ENCODE measurements at regions not wholly inside any gene's neighbourhood (a gene's known extent, or its start where the extent isn't known, plus 50 kb on each side); places are given as distances from the start of the nearest gene placed in this dataset.
A peak's percentile ranks its signal among the peaks of the same experiment; 100 is the strongest.

GRCh38 chr5:173538654-173539053, 77.8 kb downstream of the BOD1 start:
- H3K4me1 Mint-ChIP-seq (ENCODE audit: unreplicated experiment): peaks cover 16% of the 10 kb centered on the region

GRCh38 chr5:173538018-173538417, 78.4 kb downstream of the BOD1 start:
- Mint-ChIP-seq H3K27me3 (ENCODE audit: unreplicated experiment) (no peaks in the 10 kb centered on the region), H3K27ac (ENCODE audit: unreplicated experiment) (no peak overlapping the region), H3K4me1 (ENCODE audit: unreplicated experiment) (peaks cover 21% of the 10 kb centered on the region), H3K36me3 (ENCODE audit: unreplicated experiment) (no peaks in the 10 kb centered on the region), H3K9me3 (ENCODE audit: unreplicated experiment) (peaks cover 3% of the 10 kb centered on the region), H3K4me3 (ENCODE audit: unreplicated experiment) (no peak overlapping the region)
- DNase-seq (ENCODE audit: extremely low spot score, unreplicated experiment): no peak
- no peak for TF ChIP-seq CTCF (IDR thresholded peaks at IDR 0.05)

More at GRCh38 chr5:173538654-173539053, 77.8 kb downstream of the BOD1 start:
- no peak for DNase-seq (ENCODE audit: extremely low spot score, unreplicated experiment)
- no peak overlapping the region for H3K27ac Mint-ChIP-seq (ENCODE audit: unreplicated experiment)
- peaks cover 3% of the 10 kb centered on the region for H3K9me3 Mint-ChIP-seq (ENCODE audit: unreplicated experiment)
- no peak overlapping the region for H3K4me3 Mint-ChIP-seq (ENCODE audit: unreplicated experiment)
- no peaks in the 10 kb centered on the region for H3K27me3 Mint-ChIP-seq (ENCODE audit: unreplicated experiment)
- no peaks in the 10 kb centered on the region for H3K36me3 Mint-ChIP-seq (ENCODE audit: unreplicated experiment)
- TF ChIP-seq CTCF (IDR thresholded peaks at IDR 0.05): no peak

- no peak for TF ChIP-seq CTCF (IDR thresholded peaks at IDR 0.05)
- Mint-ChIP-seq H3K27me3 (ENCODE audit: unreplicated experiment) (no peaks in the 10 kb centered on the region), H3K4me1 (ENCODE audit: unreplicated experiment) (peaks cover 21% of the 10 kb centered on the region), H3K4me3 (ENCODE audit: unreplicated experiment) (no peak overlapping the region), H3K36me3 (ENCODE audit: unreplicated experiment) (no peaks in the 10 kb centered on the region), H3K9me3 (ENCODE audit: unreplicated experiment) (peaks cover 3% of the 10 kb centered on the region), H3K27ac (ENCODE audit: unreplicated experiment) (no peak overlapping the region)
- DNase-seq (ENCODE audit: extremely low spot score, unreplicated experiment): no peak
These were observed 79.2 kb downstream of the BOD1 start for GRCh38 chr5:173537228-173537627.

DNA sequence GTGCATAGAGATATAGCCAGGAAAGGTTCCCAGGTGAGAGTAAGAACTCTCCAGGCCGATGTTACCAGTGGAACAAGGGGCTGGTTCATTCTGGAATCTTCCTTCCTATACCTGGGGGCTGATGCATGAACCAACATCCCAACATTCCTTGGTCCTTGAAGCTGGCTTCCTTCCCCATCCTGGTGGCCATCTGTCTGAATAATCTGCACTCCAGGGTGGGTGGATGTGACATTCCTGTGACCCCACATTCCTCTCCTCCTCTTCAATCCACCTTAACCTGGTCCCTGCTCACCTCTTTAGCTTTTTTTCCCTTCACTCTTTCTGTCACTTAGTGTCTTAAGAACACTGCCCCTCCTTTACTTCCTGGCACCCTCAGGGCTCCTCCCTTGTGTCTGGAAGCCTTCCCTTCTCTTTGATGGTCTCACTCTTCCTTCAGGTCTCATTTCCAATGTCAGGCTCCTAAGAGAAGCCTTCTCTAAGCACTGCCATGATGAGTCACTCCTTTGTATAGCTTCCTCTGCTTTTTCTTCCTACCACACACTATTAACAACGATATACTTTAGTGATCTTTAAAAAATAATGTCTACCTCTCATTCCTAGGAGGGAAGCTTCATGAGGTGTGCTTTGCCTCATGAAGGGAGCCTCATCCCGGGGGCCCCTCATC, 80.3 kb downstream of the BOD1 start:
- DNase-seq (ENCODE audit: extremely low spot score, unreplicated experiment): no peak
- H3K9me3 Mint-ChIP-seq (ENCODE audit: unreplicated experiment): peaks cover 3% of the 10 kb centered on the region
- H3K27ac Mint-ChIP-seq (ENCODE audit: unreplicated experiment): peak overlapping the region; percentile 50
- H3K4me3 Mint-ChIP-seq (ENCODE audit: unreplicated experiment): no peak overlapping the region
- peaks cover 21% of the 10 kb centered on the region for H3K4me1 Mint-ChIP-seq (ENCODE audit: unreplicated experiment)
- no peaks in the 10 kb centered on the region for H3K36me3 Mint-ChIP-seq (ENCODE audit: unreplicated experiment)
- TF ChIP-seq CTCF (IDR thresholded peaks at IDR 0.05): no peak
- H3K27me3 Mint-ChIP-seq (ENCODE audit: unreplicated experiment): no peaks in the 10 kb centered on the region

- Mint-ChIP-seq H3K4me3 (ENCODE audit: unreplicated experiment) (no peak overlapping the region), H3K36me3 (ENCODE audit: unreplicated experiment) (no peaks in the 10 kb centered on the region), H3K9me3 (ENCODE audit: unreplicated experiment) (peaks cover 3% of the 10 kb centered on the region), H3K27me3 (ENCODE audit: unreplicated experiment) (no peaks in the 10 kb centered on the region), H3K4me1 (ENCODE audit: unreplicated experiment) (peaks cover 21% of the 10 kb centered on the region), H3K27ac (ENCODE audit: unreplicated experiment) (no peak overlapping the region)
- DNase-seq (ENCODE audit: extremely low spot score, unreplicated experiment): no peak
- no peak for TF ChIP-seq CTCF (IDR thresholded peaks at IDR 0.05)
These were observed 81.1 kb downstream of the BOD1 start for GRCh38 chr5:173535166-173535975.
